ENCODE measurements at regions not wholly inside any gene's neighbourhood (a gene's known extent, or its start where the extent isn't known, plus 50 kb on each side); places are given as distances from the start of the nearest gene placed in this dataset.

GRCh38 chr4:148850257-148850995 lies 408.2 kb upstream of the NR3C2 start:
- H3K27ac ChIP-seq (ENCODE audit: low read depth, low read length): no peak overlapping the region
- no peaks in the 10 kb centered on the region for H3K9me3 ChIP-seq (ENCODE audit: control insufficient read depth, insufficient read depth, low read length)
- no peaks in the 10 kb centered on the region for H3K9me2 ChIP-seq (replicated peaks; ENCODE audit: control insufficient read depth, low read length)
- H3K4me1 ChIP-seq (ENCODE audit: control insufficient read depth, low read length): no peaks in the 10 kb centered on the region
- no peaks in the 10 kb centered on the region for H3K27me3 ChIP-seq (ENCODE audit: control insufficient read depth, low read length)
- no peak overlapping the region for H3K4me2 ChIP-seq (ENCODE audit: low read length)
- no peak for TF ChIP-seq EZH2phosphoT487 (IDR thresholded peaks at IDR 0.05; ENCODE audit: borderline replicate concordance, low read length)
- no peak for TF ChIP-seq CTCF (IDR thresholded peaks at IDR 0.05; ENCODE audit: low read depth, low read length, poor library complexity, severe bottlenecking)
- H3K36me3 ChIP-seq (ENCODE audit: control insufficient read depth, low read length): no peaks in the 10 kb centered on the region
- H3K79me2 ChIP-seq (ENCODE audit: control insufficient read depth, low read length): no peaks in the 10 kb centered on the region
- H3F3A ChIP-seq (ENCODE audit: control insufficient read depth, insufficient read depth): no peaks in the 10 kb centered on the region
- H4K20me1 ChIP-seq (ENCODE audit: control insufficient read depth, insufficient read depth, low read depth, low read length): no peaks in the 10 kb centered on the region
- no peak overlapping the region for H3K4me3 ChIP-seq (ENCODE audit: low read length)

GRCh38 chr4:148849581-148849980 lies 407.4 kb upstream of the NR3C2 start:
- Histone ChIP-seq H3F3A (ENCODE audit: control insufficient read depth, insufficient read depth) (no peaks in the 10 kb centered on the region), H3K27me3 (ENCODE audit: control insufficient read depth, low read length) (no peaks in the 10 kb centered on the region), H4K20me1 (ENCODE audit: control insufficient read depth, insufficient read depth, low read depth, low read length) (no peaks in the 10 kb centered on the region), H3K79me2 (ENCODE audit: control insufficient read depth, low read length) (no peaks in the 10 kb centered on the region), H3K9me2 (replicated peaks; ENCODE audit: control insufficient read depth, low read length) (no peaks in the 10 kb centered on the region), H3K4me3 (ENCODE audit: low read length) (no peak overlapping the region), H3K4me1 (ENCODE audit: control insufficient read depth, low read length) (no peaks in the 10 kb centered on the region), H3K9me3 (ENCODE audit: control insufficient read depth, insufficient read depth, low read length) (no peaks in the 10 kb centered on the region), H3K36me3 (ENCODE audit: control insufficient read depth, low read length) (no peaks in the 10 kb centered on the region), H3K4me2 (ENCODE audit: low read length) (no peak overlapping the region), H3K27ac (ENCODE audit: low read depth, low read length) (no peak overlapping the region)
- no peak for TF ChIP-seq EZH2phosphoT487 (IDR thresholded peaks at IDR 0.05; ENCODE audit: borderline replicate concordance, low read length)
- no peak for TF ChIP-seq CTCF (IDR thresholded peaks at IDR 0.05; ENCODE audit: low read depth, low read length, poor library complexity, severe bottlenecking)

- H3K9me2 ChIP-seq (replicated peaks; ENCODE audit: control insufficient read depth, low read length): no peaks in the 10 kb centered on the region
- no peaks in the 10 kb centered on the region for H3K27me3 ChIP-seq (ENCODE audit: control insufficient read depth, low read length)
- H3K27ac ChIP-seq (ENCODE audit: low read depth, low read length): no peak overlapping the region
- TF ChIP-seq CTCF (IDR thresholded peaks at IDR 0.05; ENCODE audit: low read depth, low read length, poor library complexity, severe bottlenecking) (no peak), EZH2phosphoT487 (IDR thresholded peaks at IDR 0.05; ENCODE audit: borderline replicate concordance, low read length) (no peak)
- no peaks in the 10 kb centered on the region for H3K36me3 ChIP-seq (ENCODE audit: control insufficient read depth, low read length)
- no peaks in the 10 kb centered on the region for H3K79me2 ChIP-seq (ENCODE audit: control insufficient read depth, low read length)
- H3K9me3 ChIP-seq (ENCODE audit: control insufficient read depth, insufficient read depth, low read length): no peaks in the 10 kb centered on the region
- no peaks in the 10 kb centered on the region for H3K4me1 ChIP-seq (ENCODE audit: control insufficient read depth, low read length)
- no peaks in the 10 kb centered on the region for H3F3A ChIP-seq (ENCODE audit: control insufficient read depth, insufficient read depth)
- H3K4me3 ChIP-seq (ENCODE audit: low read length): no peak overlapping the region
- no peak overlapping the region for H3K4me2 ChIP-seq (ENCODE audit: low read length)
- no peaks in the 10 kb centered on the region for H4K20me1 ChIP-seq (ENCODE audit: control insufficient read depth, insufficient read depth, low read depth, low read length)
Observed at GRCh38 chr4:148847544-148848255, 405.5 kb upstream of the NR3C2 start.
